ENCODE measurements at regions not wholly inside any gene's neighbourhood (a gene's known extent, or its start where the extent isn't known, plus 50 kb on each side); places are given as distances from the start of the nearest gene placed in this dataset.

GRCh38 chr19:29396925-29397324 lies 128.9 kb upstream of the VSTM2B start:
- DNase-seq (ENCODE audit: low read depth in 1 of 2, low spot score in 1 of 2) = no peak
- TF ChIP-seq, protein P1, sequence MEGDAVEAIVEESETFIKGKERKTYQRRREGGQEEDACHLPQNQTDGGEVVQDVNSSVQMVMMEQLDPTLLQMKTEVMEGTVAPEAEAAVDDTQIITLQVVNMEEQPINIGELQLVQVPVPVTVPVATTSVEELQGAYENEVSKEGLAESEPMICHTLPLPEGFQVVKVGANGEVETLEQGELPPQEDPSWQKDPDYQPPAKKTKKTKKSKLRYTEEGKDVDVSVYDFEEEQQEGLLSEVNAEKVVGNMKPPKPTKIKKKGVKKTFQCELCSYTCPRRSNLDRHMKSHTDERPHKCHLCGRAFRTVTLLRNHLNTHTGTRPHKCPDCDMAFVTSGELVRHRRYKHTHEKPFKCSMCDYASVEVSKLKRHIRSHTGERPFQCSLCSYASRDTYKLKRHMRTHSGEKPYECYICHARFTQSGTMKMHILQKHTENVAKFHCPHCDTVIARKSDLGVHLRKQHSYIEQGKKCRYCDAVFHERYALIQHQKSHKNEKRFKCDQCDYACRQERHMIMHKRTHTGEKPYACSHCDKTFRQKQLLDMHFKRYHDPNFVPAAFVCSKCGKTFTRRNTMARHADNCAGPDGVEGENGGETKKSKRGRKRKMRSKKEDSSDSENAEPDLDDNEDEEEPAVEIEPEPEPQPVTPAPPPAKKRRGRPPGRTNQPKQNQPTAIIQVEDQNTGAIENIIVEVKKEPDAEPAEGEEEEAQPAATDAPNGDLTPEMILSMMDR (IDR thresholded peaks at IDR 0.05; ENCODE audit: low read depth, low read length) = no peak

GRCh38 chr19:29397748-29398147 lies 128.0 kb upstream of the VSTM2B start:
- Histone ChIP-seq H3K9me3 (ENCODE audit: low read depth) (no peaks in the 10 kb centered on the region), H3K27ac (no peak overlapping the region), H3K36me3 (no peaks in the 10 kb centered on the region)

More at GRCh38 chr19:29396925-29397324, 128.9 kb upstream of the VSTM2B start:
- H3K27me3 ChIP-seq = no peaks in the 10 kb centered on the region
- H3K27ac ChIP-seq = no peak overlapping the region
- H3K4me1 ChIP-seq (ENCODE audit: low read depth) = no peaks in the 10 kb centered on the region
- H3K36me3 ChIP-seq = no peaks in the 10 kb centered on the region
- H3K4me3 ChIP-seq = no peak overlapping the region
- H3K9me3 ChIP-seq (ENCODE audit: low read depth) = no peaks in the 10 kb centered on the region

GRCh38 chr19:29399804-29400203 lies 126.0 kb upstream of the VSTM2B start:
- Histone ChIP-seq H3K36me3 (no peaks in the 10 kb centered on the region), H3K27ac (no peak overlapping the region), H3K9me3 (ENCODE audit: low read depth) (no peaks in the 10 kb centered on the region), H3K4me3 (no peak overlapping the region), H3K4me1 (ENCODE audit: low read depth) (no peaks in the 10 kb centered on the region), H3K27me3 (no peaks in the 10 kb centered on the region)
- DNase-seq (ENCODE audit: low read depth in 1 of 2, low spot score in 1 of 2) = no peak
- TF ChIP-seq, protein P1 (IDR thresholded peaks at IDR 0.05; ENCODE audit: low read depth, low read length) = no peak

More at GRCh38 chr19:29397748-29398147, 128.0 kb upstream of the VSTM2B start:
- Histone ChIP-seq H3K4me3 (no peak overlapping the region), H3K27me3 (no peaks in the 10 kb centered on the region), H3K4me1 (ENCODE audit: low read depth) (no peaks in the 10 kb centered on the region)
- DNase-seq (ENCODE audit: low read depth in 1 of 2, low spot score in 1 of 2) = no peak
- TF ChIP-seq, protein P1 (IDR thresholded peaks at IDR 0.05; ENCODE audit: low read depth, low read length) = no peak

DNA sequence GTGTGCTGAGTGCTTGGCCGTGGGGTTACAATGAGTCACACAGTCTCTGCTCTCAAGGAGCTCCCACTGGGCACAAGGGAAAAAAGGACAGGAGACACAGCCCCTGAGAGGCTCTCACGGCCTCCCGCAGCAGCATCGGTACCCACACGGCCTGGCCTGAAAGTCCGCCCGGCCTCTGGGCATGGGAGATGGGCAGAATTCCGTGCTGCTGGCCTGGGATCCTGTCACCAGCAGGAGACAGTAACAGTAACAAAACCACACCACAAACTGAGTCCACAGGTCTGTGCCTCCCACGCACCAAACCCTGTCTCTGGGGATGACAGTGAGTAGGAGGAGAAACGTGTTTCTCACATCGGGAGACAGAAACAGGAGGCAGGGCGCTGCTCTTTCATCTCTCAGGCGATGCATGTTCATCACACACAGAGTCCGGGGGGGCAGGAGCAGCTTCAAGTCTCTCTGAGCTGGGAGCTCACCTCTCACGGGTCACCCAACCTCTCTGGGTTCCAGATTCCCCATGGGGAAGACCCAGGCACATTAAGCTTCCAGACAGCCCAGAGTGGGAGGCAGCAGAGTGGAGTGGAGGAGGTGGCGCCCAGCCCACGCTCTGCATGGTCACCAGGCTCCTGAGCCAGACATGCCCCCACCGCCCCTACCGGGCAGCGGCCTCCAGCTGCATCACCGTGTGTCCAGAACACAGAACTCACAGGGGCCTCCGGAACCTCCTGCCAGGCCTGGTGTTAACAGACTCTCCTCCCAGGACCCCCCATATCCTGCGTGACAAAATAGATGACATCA lies 124.7 kb upstream of the VSTM2B start:
- no peaks in the 10 kb centered on the region for H3K36me3 ChIP-seq
- TF ChIP-seq, protein P1 (IDR thresholded peaks at IDR 0.05; ENCODE audit: low read depth, low read length) = no peak
- H3K9me3 ChIP-seq (ENCODE audit: low read depth) = no peaks in the 10 kb centered on the region
- no peaks in the 10 kb centered on the region for H3K27me3 ChIP-seq
- peaks cover 4% of the 10 kb centered on the region for H3K4me1 ChIP-seq (ENCODE audit: low read depth)
- no peak overlapping the region for H3K4me3 ChIP-seq
- no peak overlapping the region for H3K27ac ChIP-seq
- DNase-seq (ENCODE audit: low read depth in 1 of 2, low spot score in 1 of 2) = no peak

- Histone ChIP-seq H3K4me3 (no peak overlapping the region), H3K27me3 (no peaks in the 10 kb centered on the region), H3K9me3 (ENCODE audit: low read depth) (no peaks in the 10 kb centered on the region), H3K4me1 (ENCODE audit: low read depth) (peaks cover 4% of the 10 kb centered on the region), H3K36me3 (no peaks in the 10 kb centered on the region), H3K27ac (no peak overlapping the region)
- TF ChIP-seq, protein P1 (IDR thresholded peaks at IDR 0.05; ENCODE audit: low read depth, low read length) = no peak
- DNase-seq (ENCODE audit: low read depth in 1 of 2, low spot score in 1 of 2) = no peak
Measured at GRCh38 chr19:29401712-29402421, 123.9 kb upstream of the VSTM2B start.

All from cardiac muscle cell (in vitro differentiated cells and primary cell).